ENCODE measurements at regions not wholly inside any gene's neighbourhood (a gene's known extent, or its start where the extent isn't known, plus 50 kb on each side); places are given as distances from the start of the nearest gene placed in this dataset.

DNA sequence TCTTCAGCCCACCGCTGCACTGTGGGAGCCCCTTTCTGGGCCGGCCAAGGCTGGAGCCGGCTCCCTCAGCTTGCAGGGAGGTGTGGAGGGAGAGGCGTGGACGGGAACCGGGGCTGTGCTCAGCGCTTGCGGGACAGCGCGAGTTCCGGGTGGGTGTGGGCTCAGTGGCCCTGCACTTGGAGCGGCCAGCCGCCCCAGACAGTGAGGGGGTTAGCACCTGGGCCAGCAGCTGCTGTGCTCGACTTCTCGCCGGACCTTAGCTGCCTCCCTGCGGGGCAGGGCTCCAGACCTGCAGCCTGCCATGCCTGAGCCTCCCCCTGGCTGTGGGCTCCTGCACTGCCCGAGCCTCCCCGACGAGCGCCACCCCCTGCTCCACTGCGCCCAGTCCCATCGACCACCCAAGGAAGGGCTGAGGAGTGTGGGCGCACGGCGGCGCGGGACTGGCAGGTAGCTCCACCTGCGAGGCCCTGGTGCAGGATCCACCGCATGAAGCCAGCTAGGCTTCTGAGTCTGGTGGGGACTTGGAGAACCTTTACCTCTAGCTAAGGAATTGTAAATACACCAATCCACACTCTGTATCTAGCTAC, 92.9 kb upstream of the MAST4 start:
- DNase-seq, result no peak

DNA sequence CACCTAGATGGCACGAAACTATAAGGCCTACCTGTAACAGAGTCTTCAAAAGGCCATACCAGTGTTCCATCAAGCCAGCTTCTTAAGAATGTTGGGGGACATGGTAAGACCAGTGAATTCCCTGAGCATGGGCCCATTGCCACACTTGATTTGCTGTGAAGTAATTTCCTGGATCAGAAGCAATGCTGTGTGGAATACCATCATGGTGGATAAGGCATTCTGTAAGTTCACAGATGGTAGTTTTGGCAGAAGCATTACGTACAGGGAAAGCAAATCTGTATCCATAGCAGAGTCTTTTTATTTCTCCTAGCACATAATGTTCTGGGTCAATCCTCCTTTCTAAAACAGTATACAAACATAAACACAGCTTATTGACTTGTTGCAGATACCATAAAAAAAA, 89.1 kb upstream of the MAST4 start:
- DNase-seq, result no peak

DNA sequence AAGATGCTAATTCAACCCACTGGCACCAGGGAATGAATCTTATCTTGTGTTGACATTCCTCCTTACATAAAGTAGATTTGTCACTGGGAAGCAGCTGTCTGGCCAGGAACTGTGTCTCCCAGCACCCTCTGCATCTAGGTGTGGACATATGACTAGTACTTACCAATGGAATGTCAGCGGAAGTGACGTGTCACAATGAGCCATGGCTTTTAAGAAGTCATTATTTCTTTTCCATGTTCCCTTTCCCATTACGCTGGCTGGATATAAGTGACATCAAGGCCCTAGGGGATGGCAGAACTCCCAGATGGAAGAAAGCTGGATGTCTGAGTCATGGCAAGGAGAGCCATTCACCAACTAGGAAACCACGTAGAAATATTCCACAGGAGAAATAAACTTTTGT, 84.7 kb upstream of the MAST4 start:
- DNase-seq, result no peak

DNA sequence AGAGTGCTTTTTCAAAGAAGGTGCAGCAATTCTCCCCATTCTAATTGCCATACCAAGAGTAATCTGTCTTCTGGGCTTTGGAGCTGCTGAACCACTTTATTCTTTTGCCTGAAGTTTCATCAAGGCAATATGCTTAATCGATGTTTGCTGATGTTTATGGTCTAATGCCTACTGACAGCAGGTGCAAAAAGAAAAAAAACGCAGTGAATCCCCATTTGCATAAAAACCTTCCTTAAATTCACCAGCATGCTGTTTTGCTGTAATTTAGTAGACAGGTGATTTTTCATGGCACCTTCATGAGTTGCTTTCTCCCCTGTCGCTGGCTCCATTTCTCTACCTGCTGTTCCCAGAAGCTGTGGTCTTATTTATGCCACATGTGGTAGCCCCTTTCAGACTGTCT, 83.1 kb upstream of the MAST4 start:
- no peak for DNase-seq

DNA sequence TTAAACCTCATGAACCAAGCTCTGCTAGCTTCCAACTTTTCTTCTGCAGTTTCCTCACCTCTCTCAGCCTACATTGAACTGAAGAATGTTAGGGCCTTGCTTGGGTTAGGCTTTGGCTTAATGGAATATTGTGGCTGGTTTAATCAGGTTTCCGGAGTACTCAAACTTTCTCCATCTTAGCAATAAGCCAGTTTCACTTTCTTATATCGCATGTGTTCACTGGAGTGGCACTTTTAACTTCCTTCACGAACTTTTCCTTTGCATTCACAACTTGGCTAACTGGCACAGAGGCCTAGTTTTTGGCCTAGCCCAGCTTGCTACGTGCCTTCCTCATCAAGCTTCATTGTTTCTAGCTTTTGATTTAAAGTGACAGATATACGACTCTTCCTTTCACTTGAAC, 81.0 kb upstream of the MAST4 start:
- DNase-seq, result no peak

DNA sequence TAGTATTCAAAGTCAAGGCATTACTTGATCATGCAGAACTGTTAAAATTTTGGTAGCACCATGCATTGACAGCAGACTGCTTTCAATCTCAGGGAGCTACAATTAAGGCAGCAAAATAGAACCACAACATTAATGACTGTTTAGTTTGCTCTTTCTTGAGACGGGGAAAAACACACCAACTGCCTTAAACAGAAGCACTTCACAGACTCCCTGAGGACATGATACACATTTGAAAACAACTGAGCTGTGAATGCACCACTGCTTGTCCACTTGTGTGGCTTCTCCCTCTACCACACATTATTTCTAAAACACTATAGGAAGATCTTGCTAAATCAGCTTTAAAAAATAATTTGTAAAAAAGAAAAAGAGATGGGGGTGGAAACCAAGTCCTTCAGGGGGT, 79.6 kb upstream of the MAST4 start:
- DNase-seq, result no peak

DNA sequence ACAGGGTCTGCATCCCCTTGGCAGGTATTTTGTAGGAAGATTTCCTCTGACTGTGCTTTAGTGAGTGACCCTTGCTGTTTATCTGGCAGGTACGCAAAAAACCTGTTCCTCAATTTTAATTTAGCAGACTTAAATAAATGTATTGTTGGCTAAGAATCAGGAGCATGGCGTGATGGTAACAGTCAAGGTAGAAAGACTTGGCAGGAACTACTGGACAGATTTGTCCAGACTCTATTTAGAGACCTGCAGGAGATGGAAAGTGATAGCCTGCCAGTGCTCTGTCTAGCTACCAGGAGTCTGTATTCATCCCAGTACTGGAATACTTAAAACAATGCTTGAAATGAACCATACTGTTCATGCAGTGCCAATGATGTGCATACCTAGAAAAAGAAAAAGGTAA, 78.8 kb upstream of the MAST4 start:
- DNase-seq, result no peak

DNA sequence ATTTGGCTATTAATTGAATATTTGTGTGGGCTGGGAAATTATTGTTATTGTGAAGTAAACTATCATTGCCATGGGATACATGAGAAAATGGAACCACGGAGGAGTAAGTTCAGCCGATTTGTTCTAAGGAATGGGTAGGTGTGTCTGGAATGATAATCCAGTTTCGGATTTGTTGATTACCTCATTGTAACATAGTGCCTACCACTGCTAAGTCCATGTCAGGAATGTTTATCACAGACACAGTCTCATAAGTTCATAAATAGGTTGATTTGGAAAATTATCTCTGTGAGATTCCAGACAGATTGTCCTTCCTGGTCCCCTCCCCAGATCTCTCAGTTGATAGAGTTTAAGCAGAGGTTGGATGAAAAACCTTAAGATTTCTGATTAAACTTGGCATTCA, 78.1 kb upstream of the MAST4 start:
- no peak for DNase-seq

DNA sequence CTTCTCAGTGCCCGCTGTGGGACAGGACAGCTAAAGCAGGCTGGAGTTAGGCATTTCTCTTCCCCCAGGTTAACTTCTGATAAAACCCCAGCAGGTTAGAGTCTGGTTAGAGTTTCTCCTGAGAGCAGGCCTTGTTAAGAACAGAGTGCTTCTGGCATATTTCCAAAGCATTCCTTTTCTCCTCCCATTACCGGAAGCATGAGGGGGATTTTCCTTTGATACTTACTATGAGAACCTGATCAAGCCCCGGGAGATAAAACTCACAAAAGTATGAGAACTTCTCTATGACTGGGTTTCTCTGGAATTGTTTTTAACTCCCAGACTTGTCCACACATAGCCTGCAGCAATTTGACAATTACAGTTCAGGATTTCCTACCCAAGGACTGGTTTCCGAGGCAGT, 77.4 kb upstream of the MAST4 start:
- DNase-seq, result no peak

DNA sequence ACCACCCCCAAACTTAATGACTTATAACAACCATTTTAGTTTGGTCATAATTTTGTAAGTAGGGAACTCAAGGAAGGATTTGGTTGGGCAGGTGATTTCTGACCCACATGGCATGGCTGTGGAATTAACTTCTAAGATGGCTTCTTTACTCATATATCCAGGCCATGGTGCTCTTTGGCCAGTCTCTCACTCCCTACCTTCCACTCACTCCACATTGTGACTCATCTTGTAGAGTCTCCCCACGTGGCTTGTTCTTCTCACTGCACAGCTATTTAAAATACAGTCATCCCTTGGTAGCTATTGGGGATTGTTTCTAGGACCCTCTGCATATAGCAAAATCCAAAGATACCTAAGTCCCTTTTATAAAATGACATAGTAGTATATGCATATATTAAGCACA, 76.6 kb upstream of the MAST4 start:
- DNase-seq, result no peak

DNA sequence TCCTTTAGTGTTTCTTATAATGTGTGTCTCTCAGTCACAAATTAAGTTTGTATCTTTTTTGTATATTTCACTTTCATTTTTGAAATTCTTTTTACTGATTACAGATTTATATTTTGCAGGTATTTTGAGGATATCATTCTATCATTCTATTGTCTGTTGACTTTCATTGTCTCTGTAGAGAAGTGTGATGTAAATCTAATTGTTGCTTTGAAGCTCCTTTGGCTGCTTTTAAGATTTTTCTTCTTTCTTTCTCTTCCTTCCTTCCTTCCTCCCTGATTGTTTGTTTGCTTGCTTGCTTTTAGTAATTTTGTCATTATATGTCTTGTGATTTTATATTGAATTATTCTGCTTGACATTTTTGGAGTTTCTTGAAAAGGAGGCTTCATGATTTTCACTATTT, 75.3 kb upstream of the MAST4 start:
- no peak for DNase-seq

DNA sequence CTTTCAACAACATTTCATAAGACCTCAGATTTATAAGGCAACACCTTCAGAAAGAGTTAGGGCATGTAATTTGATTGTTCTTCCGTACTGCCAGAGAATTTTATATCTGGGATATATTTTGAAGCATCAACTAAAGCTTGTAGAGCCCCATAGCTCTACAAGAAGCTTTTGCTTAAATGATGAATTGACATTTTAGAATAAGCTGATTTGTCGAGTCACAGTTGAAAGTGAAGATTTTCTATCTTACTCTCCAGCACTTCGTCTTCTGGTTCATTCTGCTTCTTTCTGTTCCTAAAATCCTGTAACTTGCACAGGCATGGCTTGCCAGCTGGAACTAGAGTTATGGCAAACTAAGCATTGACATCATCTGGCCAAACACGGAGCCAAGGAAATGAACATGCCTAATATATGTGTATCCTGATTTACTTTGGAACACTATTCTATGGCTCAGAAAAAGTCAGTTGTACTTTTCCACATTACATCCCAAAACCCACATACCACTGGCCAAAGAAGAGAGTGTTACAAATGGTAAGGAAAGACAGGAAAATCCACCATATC, 68.6 kb upstream of the MAST4 start:
- DNase-seq, result no peak

DNA sequence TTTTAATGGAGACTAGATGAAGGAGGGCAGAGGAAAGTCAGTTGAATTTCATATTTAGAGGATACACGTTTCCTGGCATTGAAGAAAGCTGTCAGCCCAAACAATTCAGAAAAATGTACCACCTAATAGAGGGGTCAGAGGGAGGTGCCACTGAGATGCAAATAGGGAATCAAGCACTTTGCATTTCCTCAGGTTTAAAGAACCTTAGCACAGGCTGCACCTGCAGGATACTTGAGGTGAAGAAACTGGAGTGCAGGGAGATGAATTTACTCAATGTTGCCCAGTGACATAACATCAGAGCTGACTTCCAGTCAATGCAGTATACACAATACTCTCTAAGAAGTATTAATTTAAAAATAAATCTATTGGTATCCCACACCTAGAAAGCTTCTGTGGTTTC, 67.0 kb upstream of the MAST4 start:
- no peak for DNase-seq

DNA sequence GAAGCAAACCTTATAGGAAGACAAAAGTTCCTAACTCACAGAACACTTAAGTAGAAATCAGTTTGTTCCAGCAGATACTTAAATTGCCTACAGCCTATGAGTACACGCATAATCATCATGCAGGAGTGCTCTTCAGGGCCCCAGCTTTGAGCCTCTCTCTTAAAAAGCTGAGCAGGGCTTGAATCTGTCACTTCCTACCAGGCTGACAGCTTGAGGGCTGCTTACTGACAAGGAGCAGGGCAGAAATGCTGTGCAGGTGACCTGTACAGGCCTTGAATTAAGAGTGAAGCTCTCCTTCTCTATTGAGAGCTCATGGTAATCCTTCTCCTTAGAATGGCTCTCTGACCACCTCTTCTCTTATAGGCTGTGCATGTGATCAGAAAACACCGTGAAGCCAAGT, 66.5 kb upstream of the MAST4 start:
- DNase-seq, result no peak

DNA sequence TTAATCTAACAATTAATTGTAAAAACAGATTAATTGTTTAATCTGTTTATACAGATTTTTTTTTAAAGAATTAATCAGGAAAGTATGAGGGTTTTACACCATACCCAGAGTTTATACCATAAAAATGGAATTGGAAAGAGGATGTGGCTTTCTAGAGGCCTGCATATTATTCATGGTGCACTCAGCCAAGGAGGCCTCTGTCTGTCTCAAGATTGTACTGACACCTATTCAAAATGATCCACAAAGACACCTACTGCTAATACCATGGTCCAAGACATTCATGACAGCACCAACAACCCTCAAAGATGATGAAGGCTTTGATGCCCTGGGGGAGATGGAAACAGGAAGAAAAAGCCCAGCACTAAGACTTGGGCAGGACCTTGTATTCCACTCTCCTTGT, 58.1 kb upstream of the MAST4 start:
- no peak for DNase-seq

DNA sequence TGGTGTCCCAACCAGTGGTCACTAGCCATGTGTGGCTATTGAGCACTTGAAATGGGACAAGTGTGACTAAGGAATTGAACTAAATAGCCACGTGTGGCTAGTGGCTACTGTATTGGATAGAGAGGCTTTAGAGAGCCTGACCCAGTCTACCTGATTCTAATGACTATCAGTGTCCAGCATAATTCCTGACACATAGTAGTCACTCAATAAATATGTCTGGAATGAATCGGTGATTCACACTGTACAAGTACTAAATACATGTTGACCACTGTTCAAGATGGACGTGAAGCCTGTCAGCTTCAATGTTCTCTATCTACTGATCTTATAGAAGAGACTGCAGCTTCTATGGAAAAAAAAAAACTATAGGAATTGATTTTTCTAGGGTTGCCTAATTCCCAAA, 57.7 kb upstream of the MAST4 start:
- no peak for DNase-seq

DNA sequence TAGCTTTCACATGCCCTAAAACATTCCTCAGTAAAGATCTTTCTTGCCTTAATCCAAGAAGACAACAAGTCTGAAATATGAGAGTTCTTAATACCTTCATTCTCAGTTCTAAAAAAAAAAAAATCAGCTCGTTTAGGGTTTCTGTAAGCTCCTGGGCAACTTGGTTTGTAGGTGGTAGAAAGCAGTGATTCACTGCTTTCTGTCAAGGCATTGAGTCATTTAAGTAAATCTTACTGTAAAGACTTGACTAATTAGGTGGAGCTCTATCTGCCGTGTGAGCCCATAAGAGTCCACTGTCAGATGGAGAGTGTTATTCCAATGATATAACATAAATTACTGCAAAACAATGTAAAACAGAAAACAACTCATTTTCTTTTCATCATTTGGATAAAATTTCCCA, 56.1 kb upstream of the MAST4 start:
- DNase-seq, result no peak

DNA sequence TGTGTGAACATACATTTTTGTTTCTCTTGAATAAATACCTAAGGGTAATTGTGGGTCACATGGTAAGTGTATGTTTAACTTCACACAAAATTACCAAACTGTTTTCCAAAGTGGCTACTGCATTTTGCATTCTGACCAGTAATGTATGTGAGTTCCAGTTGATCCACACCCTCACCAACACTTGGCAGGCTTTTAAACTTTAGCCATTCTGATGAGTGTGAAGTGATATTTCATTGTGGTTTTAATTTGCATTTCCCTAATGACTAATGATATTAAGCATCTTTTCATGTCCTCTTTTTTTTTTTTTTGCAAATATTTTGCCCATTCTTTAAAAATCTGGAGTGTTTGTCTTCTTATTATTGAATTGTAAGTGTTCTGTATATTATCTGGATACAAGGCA, 53.5 kb upstream of the MAST4 start:
- no peak for DNase-seq

All from NCI-H1092 treated with DMSO at 0.1 percent for 48 hours (cell line).